Effector memory CD4-positive, alpha-beta T cell (primary cell): ENCODE measurements at regions not wholly inside any gene's neighbourhood (a gene's known extent, or its start where the extent isn't known, plus 50 kb on each side); places are given as distances from the start of the nearest gene placed in this dataset.

Source experiments
- DNase-seq, 3 donors: peaks; one replicate each; pipeline ENCODE4 v3.0.0-alpha.2; 2020
- H3K27ac ChIP-seq: 2 replicates; pipeline ENCODE4 v1.7.0; 2013; ENCODE audit warnings: mild to moderate bottlenecking, low read length, moderate library complexity; ENCODE audit not compliant: insufficient read depth, poor library complexity, severe bottlenecking
- H3K27me3 ChIP-seq: replicated peaks from 2 replicates; pipeline ENCODE4 v1.7.0; 2013; ENCODE audit warnings: mild to moderate bottlenecking, low read length; ENCODE audit not compliant: insufficient read depth, control insufficient read depth, poor library complexity, severe bottlenecking
- H3K36me3 ChIP-seq: 2 replicates; pipeline ENCODE4 v1.7.0; 2013; ENCODE audit warnings: mild to moderate bottlenecking, low read length, moderate library complexity; ENCODE audit not compliant: control insufficient read depth, insufficient read depth
- H3K4me1 ChIP-seq: 2 replicates; pipeline ENCODE4 v1.7.0; 2013; ENCODE audit warnings: low read length, mild to moderate bottlenecking; ENCODE audit not compliant: control insufficient read depth, insufficient read depth, poor library complexity, severe bottlenecking
- H3K4me3 ChIP-seq: 2 replicates; pipeline ENCODE4 v1.7.0; 2013; ENCODE audit warnings: low read length, low read depth, mild to moderate bottlenecking; ENCODE audit not compliant: insufficient read depth, poor library complexity, severe bottlenecking
- H3K9me3 ChIP-seq: 2 replicates; pipeline ENCODE4 v1.7.0; 2013; ENCODE audit warnings: mild to moderate bottlenecking, low read length, moderate library complexity; ENCODE audit not compliant: control insufficient read depth

GRCh38 chr3:68336042-68336441 lies 596.3 kb downstream of the TAFA4 start:
- H3K27ac ChIP-seq: no peak overlapping the region
- no peaks in the 10 kb centered on the region for H3K27me3 ChIP-seq
- no peaks in the 10 kb centered on the region for H3K9me3 ChIP-seq
- no peak overlapping the region for H3K4me3 ChIP-seq
- no peaks in the 10 kb centered on the region for H3K36me3 ChIP-seq
- no peaks in the 10 kb centered on the region for H3K4me1 ChIP-seq
- no peak for DNase-seq

- Histone ChIP-seq H3K27ac (no peak overlapping the region), H3K27me3 (no peaks in the 10 kb centered on the region), H3K4me3 (no peak overlapping the region), H3K9me3 (no peaks in the 10 kb centered on the region), H3K36me3 (no peaks in the 10 kb centered on the region), H3K4me1 (no peaks in the 10 kb centered on the region)
- no peak for DNase-seq
Measured at GRCh38 chr3:68334367-68334986, 597.9 kb downstream of the TAFA4 start.

GRCh38 chr3:68328049-68328448 lies 604.3 kb downstream of the TAFA4 start:
- no peaks in the 10 kb centered on the region for H3K27me3 ChIP-seq
- H3K36me3 ChIP-seq: no peaks in the 10 kb centered on the region
- H3K4me3 ChIP-seq: no peak overlapping the region
- no peak overlapping the region for H3K27ac ChIP-seq
- no peak for DNase-seq
- no peaks in the 10 kb centered on the region for H3K9me3 ChIP-seq
- H3K4me1 ChIP-seq: no peaks in the 10 kb centered on the region

GRCh38 chr3:68315964-68316363 lies 616.4 kb downstream of the TAFA4 start:
- no peak overlapping the region for H3K4me3 ChIP-seq
- H3K27ac ChIP-seq: no peak overlapping the region
- no peaks in the 10 kb centered on the region for H3K36me3 ChIP-seq
- H3K27me3 ChIP-seq: no peaks in the 10 kb centered on the region
- no peak for DNase-seq
- H3K4me1 ChIP-seq: no peaks in the 10 kb centered on the region
- no peaks in the 10 kb centered on the region for H3K9me3 ChIP-seq

- Histone ChIP-seq H3K27ac (no peak overlapping the region), H3K36me3 (no peaks in the 10 kb centered on the region)
Measured at GRCh38 chr3:68315546-68315945, 616.8 kb downstream of the TAFA4 start.

GRCh38 chr3:68306571-68306970 lies 625.8 kb downstream of the TAFA4 start:
- Histone ChIP-seq H3K27me3 (no peaks in the 10 kb centered on the region), H3K4me1 (no peaks in the 10 kb centered on the region), H3K36me3 (no peaks in the 10 kb centered on the region), H3K4me3 (no peak overlapping the region), H3K9me3 (no peaks in the 10 kb centered on the region), H3K27ac (no peak overlapping the region)
- no peak for DNase-seq

More at GRCh38 chr3:68315546-68315945, 616.8 kb downstream of the TAFA4 start:
- H3K27me3 ChIP-seq: no peaks in the 10 kb centered on the region
- no peak overlapping the region for H3K4me3 ChIP-seq
- no peak for DNase-seq
- no peaks in the 10 kb centered on the region for H3K9me3 ChIP-seq
- H3K4me1 ChIP-seq: no peaks in the 10 kb centered on the region

- Histone ChIP-seq H3K9me3 (no peaks in the 10 kb centered on the region), H3K36me3 (no peaks in the 10 kb centered on the region), H3K4me1 (no peaks in the 10 kb centered on the region), H3K27ac (no peak overlapping the region), H3K4me3 (no peak overlapping the region), H3K27me3 (no peaks in the 10 kb centered on the region)
- no peak for DNase-seq
Measured at GRCh38 chr3:68295457-68295856, 636.9 kb downstream of the TAFA4 start.

GRCh38 chr3:68290333-68290732 lies 635.9 kb upstream of the SUCLG2 start:
- DNase-seq: no peak
- no peaks in the 10 kb centered on the region for H3K36me3 ChIP-seq
- H3K9me3 ChIP-seq: no peaks in the 10 kb centered on the region
- no peaks in the 10 kb centered on the region for H3K27me3 ChIP-seq
- H3K4me3 ChIP-seq: no peak overlapping the region
- no peaks in the 10 kb centered on the region for H3K4me1 ChIP-seq
- H3K27ac ChIP-seq: no peak overlapping the region

- Histone ChIP-seq H3K27me3 (no peaks in the 10 kb centered on the region), H3K9me3 (no peaks in the 10 kb centered on the region), H3K27ac (no peak overlapping the region), H3K36me3 (no peaks in the 10 kb centered on the region), H3K4me3 (no peak overlapping the region), H3K4me1 (no peaks in the 10 kb centered on the region)
- no peak for DNase-seq
Measured at GRCh38 chr3:68288085-68288484, 633.7 kb upstream of the SUCLG2 start.

- Histone ChIP-seq H3K4me3 (no peak overlapping the region), H3K27ac (no peak overlapping the region), H3K27me3 (no peaks in the 10 kb centered on the region), H3K4me1 (no peaks in the 10 kb centered on the region), H3K36me3 (no peaks in the 10 kb centered on the region), H3K9me3 (no peaks in the 10 kb centered on the region)
- no peak for DNase-seq
Measured at GRCh38 chr3:68287101-68287500, 632.7 kb upstream of the SUCLG2 start.
